Calu3 (cell line): ENCODE measurements at regions not wholly inside any gene's neighbourhood (a gene's known extent, or its start where the extent isn't known, plus 50 kb on each side); places are given as distances from the start of the nearest gene placed in this dataset.

ENCODE experiments used
- BruUV-seq: library from RNA; stranded (reverse); fragments of 400-500 nt; replicated peaks from 2 replicates; lab custom pipeline; 2021; lab: Mats Ljungman, UMichigan
- CTCF ChIA-PET: fragments of 300-600 bp; sonication (Branson Sonifier 250); formaldehyde crosslinking; loops from one replicate; lab custom pipeline; 2022; ENCODE audit warnings: antibody characterized with exemption; lab: Charles Lee
- DNase-seq: peaks from one replicate; pipeline ENCODE4 v3.0.0; 2022
- H3K27ac Mint-ChIP-seq: one replicate; pipeline ENCODE4 v1.8.0; 2022; ENCODE audit warnings: mixed read lengths; ENCODE audit not compliant: unreplicated experiment
- H3K27me3 Mint-ChIP-seq: one replicate; pipeline ENCODE4 v1.8.0; 2022; ENCODE audit warnings: mixed read lengths; ENCODE audit not compliant: unreplicated experiment
- H3K36me3 Mint-ChIP-seq: one replicate; pipeline ENCODE4 v1.8.0; 2022; ENCODE audit warnings: mild to moderate bottlenecking, moderate library complexity, mixed read lengths; ENCODE audit not compliant: insufficient read depth, unreplicated experiment
- H3K4me1 Mint-ChIP-seq: one replicate; pipeline ENCODE4 v1.8.0; 2022; ENCODE audit warnings: mild to moderate bottlenecking, low read depth, mixed read lengths; ENCODE audit not compliant: unreplicated experiment
- H3K4me3 Mint-ChIP-seq: one replicate; pipeline ENCODE4 v1.8.0; 2022; ENCODE audit warnings: mild to moderate bottlenecking, low read depth, moderate library complexity, mixed read lengths; ENCODE audit not compliant: unreplicated experiment
- H3K9me3 Mint-ChIP-seq: one replicate; pipeline ENCODE4 v1.8.0; 2022; ENCODE audit warnings: low read depth, mixed read lengths; ENCODE audit not compliant: unreplicated experiment
- intact Hi-C: fragments of 100-400 bp; cut with micrococcal nuclease; formaldehyde crosslinking; loops from one replicate; pipeline ENCODE4 v1.10.0; 2022; ENCODE audit not compliant: unreplicated experiment
- TF ChIP-seq, protein P1 (sequence below): fragments of 200-600 bp; IDR thresholded peaks from one replicate; pipeline ENCODE4 v1.8.0; 2022; ENCODE audit warnings: antibody characterized with exemption; ENCODE audit not compliant: unreplicated experiment

DNA sequence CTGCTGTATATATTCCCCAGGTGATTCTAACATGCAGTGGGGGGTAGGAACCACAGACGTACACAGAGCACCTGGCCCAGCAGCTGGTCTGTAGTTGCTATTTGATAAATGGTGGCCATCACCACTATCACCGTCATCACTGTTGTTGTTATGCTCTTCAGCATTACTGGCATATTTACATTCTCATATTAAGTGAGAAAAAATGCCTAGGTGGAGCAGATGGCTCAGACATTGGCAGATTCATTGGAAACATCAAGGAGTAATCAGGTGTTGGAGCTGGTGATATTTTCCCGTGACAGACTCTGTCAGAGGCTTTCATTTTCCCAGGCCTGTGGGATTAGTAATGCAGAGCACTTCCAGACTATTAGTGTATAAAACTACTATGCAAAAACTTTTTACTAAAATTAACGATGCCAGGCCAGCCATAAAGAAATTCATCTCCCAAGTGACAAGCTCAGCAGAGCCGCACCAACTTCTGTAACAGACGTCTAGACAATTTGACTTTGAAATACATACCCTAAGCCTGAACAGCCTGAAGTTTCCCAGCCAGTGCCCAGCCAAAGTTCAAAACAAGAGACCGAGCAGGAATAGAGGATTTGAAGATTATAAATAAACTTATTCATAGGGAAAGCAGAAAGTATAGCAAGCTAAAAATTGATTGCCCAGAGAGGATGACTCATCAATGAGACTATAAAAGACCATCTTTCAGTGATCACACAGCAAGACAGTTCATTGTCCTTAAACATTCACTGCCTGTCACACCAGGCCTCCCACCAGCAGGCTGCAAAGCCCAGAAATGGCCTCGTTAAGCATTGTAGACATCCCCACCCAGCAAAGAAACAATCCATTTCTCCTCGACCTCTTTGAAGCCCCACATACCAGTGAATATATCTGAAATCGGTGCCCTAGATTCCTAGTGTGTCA, 247.4 kb upstream of the CHAC2 start:
- Mint-ChIP-seq H3K27ac (no peak overlapping the region), H3K4me3 (no peak overlapping the region), H3K27me3 (no peaks in the 10 kb centered on the region), H3K4me1 (no peaks in the 10 kb centered on the region), H3K9me3 (no peaks in the 10 kb centered on the region), H3K36me3 (no peaks in the 10 kb centered on the region)
- BruUV-seq, result no TSS peak
- CTCF ChIA-PET, result no interaction called here
- intact Hi-C loops, result no loop called here
- TF ChIP-seq, protein P1, sequence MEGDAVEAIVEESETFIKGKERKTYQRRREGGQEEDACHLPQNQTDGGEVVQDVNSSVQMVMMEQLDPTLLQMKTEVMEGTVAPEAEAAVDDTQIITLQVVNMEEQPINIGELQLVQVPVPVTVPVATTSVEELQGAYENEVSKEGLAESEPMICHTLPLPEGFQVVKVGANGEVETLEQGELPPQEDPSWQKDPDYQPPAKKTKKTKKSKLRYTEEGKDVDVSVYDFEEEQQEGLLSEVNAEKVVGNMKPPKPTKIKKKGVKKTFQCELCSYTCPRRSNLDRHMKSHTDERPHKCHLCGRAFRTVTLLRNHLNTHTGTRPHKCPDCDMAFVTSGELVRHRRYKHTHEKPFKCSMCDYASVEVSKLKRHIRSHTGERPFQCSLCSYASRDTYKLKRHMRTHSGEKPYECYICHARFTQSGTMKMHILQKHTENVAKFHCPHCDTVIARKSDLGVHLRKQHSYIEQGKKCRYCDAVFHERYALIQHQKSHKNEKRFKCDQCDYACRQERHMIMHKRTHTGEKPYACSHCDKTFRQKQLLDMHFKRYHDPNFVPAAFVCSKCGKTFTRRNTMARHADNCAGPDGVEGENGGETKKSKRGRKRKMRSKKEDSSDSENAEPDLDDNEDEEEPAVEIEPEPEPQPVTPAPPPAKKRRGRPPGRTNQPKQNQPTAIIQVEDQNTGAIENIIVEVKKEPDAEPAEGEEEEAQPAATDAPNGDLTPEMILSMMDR, result no peak
- no peak for DNase-seq

GRCh38 chr2:53517406-53517805, 250.2 kb upstream of the CHAC2 start:
- Mint-ChIP-seq H3K27me3 (no peaks in the 10 kb centered on the region), H3K9me3 (no peaks in the 10 kb centered on the region), H3K4me3 (no peak overlapping the region), H3K4me1 (no peaks in the 10 kb centered on the region), H3K36me3 (no peaks in the 10 kb centered on the region), H3K27ac (no peak overlapping the region)
- intact Hi-C loops, result no loop called here
- CTCF ChIA-PET, result interaction anchor here (0.7 kb wide), 1 partner anchor 72 kb away, joined by 3 read pairs; no protein-coding TSS in a partner anchor
- no TSS peak for BruUV-seq
- no peak for DNase-seq
- TF ChIP-seq, protein P1, result no peak

GRCh38 chr2:53516650-53517049, 251.0 kb upstream of the CHAC2 start:
- DNase-seq, result no peak
- intact Hi-C loops, result no loop called here
- no peaks in the 10 kb centered on the region for H3K9me3 Mint-ChIP-seq
- no peaks in the 10 kb centered on the region for H3K36me3 Mint-ChIP-seq
- no TSS peak for BruUV-seq
- H3K27ac Mint-ChIP-seq, result no peak overlapping the region
- H3K27me3 Mint-ChIP-seq, result no peaks in the 10 kb centered on the region
- no peak overlapping the region for H3K4me3 Mint-ChIP-seq
- no peaks in the 10 kb centered on the region for H3K4me1 Mint-ChIP-seq
- CTCF ChIA-PET, result no interaction called here
- TF ChIP-seq, protein P1, result no peak

GRCh38 chr2:53515435-53516332, 251.9 kb upstream of the CHAC2 start:
- peak; percentile 6 for DNase-seq
- Mint-ChIP-seq H3K4me3 (no peak overlapping the region), H3K9me3 (no peaks in the 10 kb centered on the region), H3K27ac (no peak overlapping the region), H3K27me3 (no peaks in the 10 kb centered on the region), H3K36me3 (no peaks in the 10 kb centered on the region), H3K4me1 (no peaks in the 10 kb centered on the region)
- TF ChIP-seq, protein P1, result no peak
- intact Hi-C loops, result no loop called here
- BruUV-seq, result no TSS peak
- CTCF ChIA-PET, result interaction anchor here (0.5 to 1.2 kb wide), 3 partner anchors 93 to 1020 kb away, joined by 3 to 5 read pairs (median 3); no protein-coding TSS in a partner anchor
